AG09319 (cell line): ENCODE measurements at regions not wholly inside any gene's neighbourhood (a gene's known extent, or its start where the extent isn't known, plus 50 kb on each side); places are given as distances from the start of the nearest gene placed in this dataset.

Source experiments
- DNase-seq: peaks from one replicate; pipeline ENCODE4 v3.0.0-alpha.2; 2010; ENCODE audit warnings: low read depth; ENCODE audit errors: extremely low read depth
- CTCF ChIP-seq: IDR thresholded peaks from 2 replicates; pipeline ENCODE4 v1.5.1; 2011; ENCODE audit warnings: low read depth, mild to moderate bottlenecking, inconsistent platforms, low read length, moderate library complexity

DNA sequence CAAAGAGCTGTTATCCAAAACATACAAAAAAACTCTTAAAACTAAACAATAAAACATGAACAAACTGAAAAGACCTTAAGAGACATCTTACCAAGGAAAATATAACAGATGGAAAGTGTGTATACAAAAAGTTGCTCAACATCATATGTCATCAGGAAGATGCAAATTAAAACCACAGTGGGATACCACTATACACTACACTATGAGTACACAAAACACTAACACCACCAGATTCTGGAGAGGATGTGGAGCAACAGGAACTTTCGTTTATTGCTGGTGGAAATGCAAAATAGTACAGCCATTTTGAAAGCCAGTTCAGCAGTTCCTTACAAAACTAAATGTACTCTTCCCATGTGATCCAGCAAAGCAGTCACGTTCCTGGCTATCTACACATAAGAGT lies 221.4 kb downstream of the CMPK2 start:
- no peak for TF ChIP-seq CTCF
- no peak for DNase-seq

GRCh38 chr2:6645004-6645403 lies 220.7 kb downstream of the CMPK2 start:
- DNase-seq = no peak
- TF ChIP-seq CTCF = no peak

- no peak for DNase-seq
- no peak for TF ChIP-seq CTCF
Observed at GRCh38 chr2:6645672-6646071, 220.0 kb downstream of the CMPK2 start.

DNA sequence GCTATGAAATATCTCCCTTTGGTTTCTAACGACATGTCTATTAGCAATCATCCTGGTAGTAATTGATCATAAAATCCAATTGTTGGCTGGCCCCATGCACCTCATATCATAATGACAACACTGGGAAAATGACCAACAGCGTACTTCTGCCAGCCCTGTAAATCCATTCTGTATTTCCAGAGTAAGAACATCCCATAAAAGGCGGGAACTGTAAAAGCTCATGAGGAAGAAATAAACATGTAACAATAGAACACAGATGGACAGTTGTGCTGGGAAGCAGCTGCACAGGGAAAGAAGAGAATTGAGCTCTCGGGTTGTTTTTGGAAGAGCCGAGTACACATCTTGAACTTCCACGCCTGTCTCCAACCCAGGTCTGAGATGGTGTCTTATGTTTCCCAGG lies 218.7 kb downstream of the CMPK2 start:
- TF ChIP-seq CTCF = no peak
- DNase-seq = no peak

GRCh38 chr2:6648596-6649247 lies 217.0 kb downstream of the CMPK2 start:
- DNase-seq = no peak
- TF ChIP-seq CTCF = no peak

DNA sequence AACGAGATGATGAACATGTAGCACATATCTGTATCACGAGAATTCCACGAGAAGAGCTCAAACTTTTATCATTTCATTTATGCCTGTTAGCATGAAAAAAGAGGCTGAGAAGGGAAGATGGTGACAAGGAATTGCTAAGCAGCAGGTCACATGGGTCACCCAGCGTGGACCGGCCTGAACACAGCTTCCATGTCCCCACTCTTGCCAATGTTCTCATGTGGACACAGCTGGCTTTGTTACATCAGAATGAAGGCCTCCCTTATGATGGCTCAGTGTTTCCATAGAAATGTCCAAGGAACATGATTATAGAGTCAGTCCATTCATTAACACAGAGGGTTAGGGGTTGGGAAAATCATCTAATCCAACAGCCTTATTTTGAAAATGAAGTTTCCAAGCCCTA lies 215.4 kb downstream of the CMPK2 start:
- no peak for TF ChIP-seq CTCF
- DNase-seq = no peak

- no peak for TF ChIP-seq CTCF
- no peak for DNase-seq
Observed at GRCh38 chr2:6652251-6652650, 213.5 kb downstream of the CMPK2 start.
